GM19023 (cell line): ENCODE measurements at regions not wholly inside any gene's neighbourhood (a gene's known extent, or its start where the extent isn't known, plus 50 kb on each side); places are given as distances from the start of the nearest gene placed in this dataset.
"Not testable (repeated sequence)": the region's sequence is repeated elsewhere in the genome, so short reads cannot be mapped to it uniquely, and the experiment has no call there.

ENCODE experiments used
- ATAC-seq: cut with Tn5 transposase; IDR thresholded peaks from one replicate; pipeline ENCODE4 v1.9.1; 2021; ENCODE audit warnings: mild to moderate bottlenecking, moderate library complexity; ENCODE audit not compliant: unreplicated experiment

DNA sequence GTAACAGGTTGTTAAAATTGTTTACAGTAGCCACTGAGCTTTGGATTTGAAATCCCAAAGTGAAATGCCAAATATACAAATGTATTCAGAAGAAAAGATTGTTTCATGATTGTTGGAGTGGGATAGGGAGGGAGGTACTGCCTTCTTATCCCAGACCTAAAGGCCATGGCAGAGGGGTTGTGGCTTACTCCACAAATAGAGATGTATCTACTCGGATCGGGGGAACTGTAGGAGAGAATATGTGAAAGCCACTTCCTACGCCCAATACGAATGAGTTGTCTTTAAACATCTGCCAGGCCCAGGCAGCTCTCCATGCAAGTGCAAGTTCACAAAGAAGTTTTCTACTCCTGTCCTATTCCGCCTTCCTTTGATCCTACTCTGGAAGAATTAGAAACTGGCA is 150.2 kb upstream of the PRSS12 start:
- not testable (repeated sequence) for ATAC-seq

- not testable (repeated sequence) for ATAC-seq
These were observed 152.1 kb upstream of the PRSS12 start for GRCh38 chr4:118504927-118505326.

- ATAC-seq = not testable (repeated sequence)
These were observed 152.7 kb upstream of the PRSS12 start for GRCh38 chr4:118505491-118505890.

- not testable (repeated sequence) for ATAC-seq
These were observed 160.1 kb upstream of the PRSS12 start for GRCh38 chr4:118512870-118513269.

DNA sequence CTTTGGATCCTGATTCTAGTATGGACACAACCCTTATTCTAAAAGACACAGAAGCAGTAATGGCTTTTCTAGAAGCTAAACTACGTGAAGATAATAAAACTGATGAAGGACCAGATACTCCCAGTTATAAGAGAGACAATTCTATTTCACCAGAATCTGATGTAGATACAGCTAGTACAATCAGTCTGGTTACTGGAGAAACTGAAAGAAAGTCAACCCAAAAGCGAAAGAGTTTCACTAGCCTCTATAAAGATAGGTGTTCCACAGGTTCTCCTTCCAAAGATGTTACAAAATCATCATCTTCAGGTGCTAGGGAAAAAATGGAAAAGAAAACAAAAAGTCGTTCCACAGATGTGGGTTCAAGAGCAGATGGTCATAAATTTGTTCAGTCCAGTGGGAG is 161.5 kb upstream of the PRSS12 start:
- not testable (repeated sequence) for ATAC-seq

DNA sequence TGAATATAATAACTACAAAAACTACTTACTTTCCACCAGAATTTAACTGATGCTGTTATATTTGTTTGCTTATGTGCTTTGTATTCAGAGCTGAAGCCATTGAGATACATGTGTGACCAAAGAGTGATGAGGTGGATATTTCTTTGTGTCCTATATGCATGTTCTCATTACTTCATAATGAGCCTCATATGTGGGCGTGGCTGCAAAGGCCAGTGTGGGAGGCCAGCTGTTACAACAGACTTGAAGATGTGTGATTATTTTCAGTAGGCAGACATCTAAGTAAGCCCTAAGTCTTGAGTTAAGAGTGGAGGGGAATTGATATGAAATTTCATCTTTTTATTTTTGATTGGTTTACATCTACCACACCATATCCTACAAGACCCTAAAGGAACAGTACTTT is 163.3 kb upstream of the PRSS12 start:
- not testable (repeated sequence) for ATAC-seq

DNA sequence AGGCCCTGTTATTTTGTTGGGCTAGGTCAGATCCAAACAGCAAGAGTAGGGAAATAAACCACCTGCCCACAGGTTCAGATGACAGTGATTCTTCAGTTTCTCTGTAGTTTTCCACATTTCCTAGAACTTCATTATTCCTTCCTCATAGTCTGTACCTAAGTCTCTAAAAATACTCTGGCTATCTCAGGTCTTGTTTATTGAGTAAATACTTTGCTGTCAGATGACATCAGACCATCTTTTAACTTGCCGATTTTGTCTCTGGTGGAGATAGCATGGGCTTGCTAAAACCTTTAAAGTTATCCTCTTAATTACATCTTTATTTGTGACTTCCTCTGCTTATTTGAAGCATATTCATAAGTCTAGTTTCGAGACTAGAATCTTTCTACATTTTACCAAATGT is 155.1 kb upstream of the METTL14 start:
- ATAC-seq = not testable (repeated sequence)

- not testable (repeated sequence) for ATAC-seq
These were observed 153.2 kb upstream of the METTL14 start for GRCh38 chr4:118531947-118532346.

GRCh38 chr4:118535788-118536187 is 149.4 kb upstream of the METTL14 start:
- ATAC-seq = not testable (repeated sequence)

- ATAC-seq = not testable (repeated sequence)
These were observed 145.6 kb upstream of the METTL14 start for GRCh38 chr4:118539412-118540077.

DNA sequence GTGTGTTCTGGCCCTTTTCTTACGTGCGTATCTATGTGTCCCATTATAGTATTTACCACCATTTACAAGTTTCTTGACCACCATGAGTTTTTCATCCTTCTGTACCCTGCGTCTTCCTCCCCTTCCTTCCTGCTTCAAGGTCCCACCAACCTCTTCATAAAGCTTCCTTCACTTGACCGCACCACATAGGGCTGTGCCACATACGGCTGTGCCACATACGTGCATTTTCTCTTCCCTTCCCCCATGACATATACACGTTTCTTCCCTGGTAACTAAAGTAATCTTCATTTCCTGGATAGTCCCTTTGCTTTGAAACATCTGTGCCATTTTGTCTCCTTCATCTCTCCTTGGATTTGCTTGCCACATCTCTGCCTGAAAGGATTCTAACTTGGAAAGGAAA is 128.6 kb upstream of the METTL14 start:
- not testable (repeated sequence) for ATAC-seq

GRCh38 chr4:118557298-118557851 is 127.8 kb upstream of the METTL14 start:
- ATAC-seq = no peak

GRCh38 chr4:118558188-118558587 is 127.0 kb upstream of the METTL14 start:
- ATAC-seq = not testable (repeated sequence)

GRCh38 chr4:118561559-118561958 is 123.6 kb upstream of the METTL14 start:
- ATAC-seq = not testable (repeated sequence)

- ATAC-seq = peak; percentile 58
These were observed 119.1 kb upstream of the METTL14 start for GRCh38 chr4:118566003-118566513.

GRCh38 chr4:118572991-118573390 is 112.2 kb upstream of the METTL14 start:
- ATAC-seq = not testable (repeated sequence)

DNA sequence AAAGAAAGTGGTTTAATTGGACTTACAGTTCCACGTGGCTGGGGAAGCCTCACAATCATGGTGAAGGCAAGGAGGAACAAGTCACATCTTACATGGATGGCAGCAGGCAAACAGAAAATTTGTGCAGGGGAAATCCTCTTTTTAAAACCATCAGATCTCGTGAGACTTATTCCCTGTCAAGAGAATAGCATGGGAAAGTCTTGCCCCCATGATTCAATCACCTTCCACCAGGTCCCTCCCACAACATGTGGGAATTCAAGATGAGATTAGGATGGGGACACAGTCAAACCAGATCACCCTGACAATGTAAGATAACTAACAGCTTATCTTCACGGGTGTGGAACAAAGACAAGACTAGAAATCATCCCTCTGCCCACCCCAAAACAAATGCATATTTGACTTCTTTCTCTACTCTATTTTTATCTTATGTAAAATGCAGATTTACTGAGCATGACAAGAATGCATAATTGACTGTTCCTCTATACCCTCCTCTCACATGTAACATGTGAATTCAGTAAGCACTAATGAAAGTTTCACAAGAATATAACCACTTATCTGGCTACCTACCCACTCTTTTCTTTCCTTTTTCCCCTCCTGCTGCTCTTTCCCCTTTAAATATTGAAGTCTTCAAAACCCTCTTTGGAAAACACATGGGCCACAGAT is 110.8 kb upstream of the METTL14 start:
- ATAC-seq = not testable (repeated sequence)

GRCh38 chr4:118575057-118575456 is 110.1 kb upstream of the METTL14 start:
- ATAC-seq = not testable (repeated sequence)

DNA sequence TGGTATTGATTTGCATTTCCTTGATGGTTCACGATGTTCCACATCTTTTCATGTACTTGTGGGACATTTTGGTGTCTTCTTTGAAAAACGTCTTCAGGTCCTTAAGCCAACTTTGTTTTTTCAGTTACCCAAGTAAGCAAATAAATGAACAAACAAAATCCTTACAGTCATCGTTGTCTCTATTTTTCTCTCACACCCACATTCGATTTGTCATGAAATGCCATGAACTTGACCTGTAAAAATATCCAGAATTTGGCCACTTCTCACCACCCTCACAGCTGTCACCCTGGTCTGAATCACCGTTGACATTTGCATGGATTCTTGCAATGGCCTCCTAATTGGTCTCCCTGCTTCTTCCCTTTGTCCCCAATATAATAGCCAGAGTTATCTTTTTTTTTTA is 109.5 kb upstream of the METTL14 start:
- not testable (repeated sequence) for ATAC-seq

GRCh38 chr4:118576709-118577219 is 108.4 kb upstream of the METTL14 start:
- not testable (repeated sequence) for ATAC-seq

DNA sequence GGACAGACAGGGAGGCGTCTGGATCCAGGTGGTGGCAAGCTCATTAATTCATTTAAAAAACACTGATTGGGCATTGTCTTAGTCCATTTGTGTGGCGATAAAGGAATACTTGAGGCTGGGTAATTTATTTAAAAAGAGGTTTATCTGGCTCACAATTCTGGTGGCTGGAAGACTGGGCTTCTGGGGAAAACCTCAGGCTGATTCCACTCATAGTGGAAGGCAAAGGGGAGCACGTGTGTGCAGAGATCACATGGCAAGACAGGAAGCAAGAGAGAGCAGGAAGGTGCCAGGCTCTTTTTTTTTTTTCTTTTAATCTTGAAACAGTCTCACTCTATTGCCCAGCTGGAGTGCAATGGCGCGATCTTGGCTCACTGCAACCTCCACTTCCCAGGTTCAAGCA is 100.2 kb upstream of the METTL14 start:
- no peak for ATAC-seq

GRCh38 chr4:118586357-118586790 is 98.8 kb upstream of the METTL14 start:
- no peak for ATAC-seq
